HG02852 (cell line): ENCODE measurements at regions not wholly inside any gene's neighbourhood (a gene's known extent, or its start where the extent isn't known, plus 50 kb on each side); places are given as distances from the start of the nearest gene placed in this dataset.
A peak's percentile ranks its signal among the peaks of the same experiment; 100 is the strongest.

Source experiments
- ATAC-seq: cut with Tn5 transposase; IDR thresholded peaks from one replicate; pipeline ENCODE4 v1.9.1; 2021; ENCODE audit warnings: mild to moderate bottlenecking, moderate library complexity; ENCODE audit not compliant: unreplicated experiment

GRCh38 chr6:145028144-145028818, 707.0 kb downstream of the EPM2A start:
- ATAC-seq: peak; percentile 90

DNA sequence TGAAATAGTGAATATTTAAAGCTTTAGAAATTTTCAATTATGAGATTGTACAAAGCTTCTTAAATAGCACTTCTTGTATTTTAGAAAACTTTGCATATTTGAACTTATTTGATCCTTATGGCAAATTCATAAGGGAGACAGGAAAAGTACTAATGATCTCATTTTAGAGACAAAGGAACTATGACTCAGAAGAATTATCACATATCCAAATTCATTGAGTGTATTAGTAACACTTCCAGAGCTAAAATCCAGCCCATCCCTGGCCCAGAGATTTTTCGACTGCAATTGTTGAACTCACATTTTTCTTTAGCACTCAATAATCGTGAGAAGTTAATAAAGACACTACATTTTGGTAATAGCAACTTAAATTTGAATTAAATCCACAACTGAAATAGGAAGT, 704.3 kb downstream of the EPM2A start:
- ATAC-seq: no peak

- ATAC-seq: peak; percentile 40
Observed at GRCh38 chr6:145031962-145032361, 703.4 kb downstream of the EPM2A start.

GRCh38 chr6:145032562-145033145, 702.7 kb downstream of the EPM2A start:
- no peak for ATAC-seq

DNA sequence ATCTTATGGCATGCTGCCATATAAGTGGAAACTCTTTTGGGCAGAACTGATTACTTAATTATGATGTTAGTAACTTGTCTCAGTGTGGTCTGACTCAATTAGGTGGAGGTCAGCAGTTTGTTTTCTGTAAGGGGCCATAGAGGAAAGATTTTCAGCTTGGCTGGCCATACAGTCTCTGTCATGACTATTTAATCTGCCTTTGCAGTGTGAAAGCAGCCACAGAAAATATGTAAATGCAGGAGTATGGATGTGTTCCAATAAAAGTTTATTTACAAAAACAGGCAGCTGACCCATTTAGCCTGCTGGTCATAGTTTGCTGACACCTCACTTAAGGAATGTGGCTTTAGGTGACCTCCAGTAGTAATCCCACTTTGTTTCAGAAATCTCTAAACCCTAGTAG, 700.7 kb downstream of the EPM2A start:
- ATAC-seq: no peak

DNA sequence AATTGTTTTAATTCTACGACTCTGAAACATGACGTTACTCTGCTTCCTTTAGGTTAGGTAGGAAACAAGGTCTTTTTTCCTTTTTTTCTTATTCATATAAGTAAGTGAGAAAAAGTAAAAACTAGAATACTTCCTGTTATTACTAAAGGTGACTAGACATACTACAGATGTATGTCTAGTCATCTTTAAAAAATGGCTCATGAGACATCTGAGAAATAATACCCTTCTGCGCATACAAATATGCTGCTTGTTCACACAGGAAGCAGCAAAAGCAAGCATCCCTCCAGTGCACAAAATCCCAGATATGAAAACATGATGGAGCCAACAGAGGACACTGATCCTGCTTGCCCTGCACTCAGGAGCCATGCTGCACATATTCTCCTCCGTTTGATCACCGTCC, 699.1 kb downstream of the EPM2A start:
- ATAC-seq: no peak

GRCh38 chr6:145036848-145037567, 698.3 kb downstream of the EPM2A start:
- no peak for ATAC-seq

- no peak for ATAC-seq
Observed at GRCh38 chr6:145042559-145042958, 692.8 kb downstream of the EPM2A start.

DNA sequence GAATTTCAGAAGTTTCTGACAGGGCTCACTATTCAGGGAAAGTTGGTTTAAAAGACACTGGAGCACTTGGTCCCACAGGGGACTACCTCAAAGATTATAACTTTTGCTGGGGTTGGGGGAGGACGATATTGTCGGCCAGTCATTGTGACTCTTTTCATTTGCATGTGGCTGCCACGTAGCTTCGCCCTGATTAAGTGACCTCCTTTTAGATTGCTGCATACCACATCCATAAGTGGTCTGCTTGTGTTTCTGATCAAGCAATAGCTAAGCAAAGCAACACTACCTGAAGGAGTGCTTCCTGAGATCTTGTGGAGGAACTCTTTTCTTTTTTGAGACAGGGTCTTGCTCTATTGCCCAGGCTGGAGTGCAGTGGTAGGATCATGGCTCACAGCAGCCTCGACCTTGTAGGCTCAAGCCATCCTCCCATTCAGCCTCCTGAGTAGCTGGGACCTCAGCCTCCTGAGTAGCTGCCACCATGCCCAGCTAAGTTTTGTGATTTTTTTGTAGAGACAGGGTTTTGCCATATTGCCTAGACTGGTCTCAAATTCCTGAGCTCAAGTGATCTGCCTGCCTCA, 691.3 kb downstream of the EPM2A start:
- no peak for ATAC-seq

- no peak for ATAC-seq
Observed at GRCh38 chr6:145044641-145045246, 690.6 kb downstream of the EPM2A start.

- no peak for ATAC-seq
Observed at GRCh38 chr6:145045582-145045981, 689.7 kb downstream of the EPM2A start.

DNA sequence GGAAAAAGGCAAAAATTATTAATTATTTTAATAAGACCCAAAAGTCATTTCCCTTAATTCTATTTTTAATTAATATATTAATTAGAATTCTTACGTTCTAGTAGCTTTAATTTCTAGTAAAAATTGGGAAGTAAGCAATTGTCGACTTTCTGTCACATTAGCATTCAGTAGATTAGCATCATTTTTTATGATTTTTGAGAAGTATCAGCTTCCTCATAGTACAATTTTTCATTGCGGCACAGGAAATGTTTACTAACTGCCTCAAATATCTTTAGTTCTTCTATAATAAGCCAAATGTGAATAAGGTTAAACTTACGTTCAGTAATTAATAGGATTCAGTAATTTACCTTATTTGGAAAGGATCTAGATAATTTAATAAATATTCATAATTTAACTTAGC, 687.4 kb downstream of the EPM2A start:
- ATAC-seq: no peak

GRCh38 chr6:145051661-145052060, 683.7 kb downstream of the EPM2A start:
- no peak for ATAC-seq

DNA sequence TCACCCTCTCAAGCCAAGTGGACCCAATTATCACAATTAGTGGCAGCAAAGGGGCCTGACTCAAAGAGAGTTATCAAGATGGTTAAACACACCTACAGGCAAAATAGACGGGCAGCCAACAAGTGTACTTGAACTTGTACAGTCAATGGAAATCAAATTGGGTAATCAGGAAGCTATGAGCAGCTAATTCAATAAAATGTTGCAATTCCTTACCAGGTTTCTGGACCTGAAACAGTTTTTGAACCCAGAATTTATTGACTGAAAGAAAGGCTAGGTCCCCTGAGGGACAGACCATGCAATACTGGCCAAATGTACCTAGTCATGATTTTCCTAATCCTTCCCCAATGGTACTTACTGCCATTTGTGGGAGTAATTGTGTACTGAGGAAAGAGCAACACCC, 679.8 kb downstream of the EPM2A start:
- ATAC-seq: no peak

DNA sequence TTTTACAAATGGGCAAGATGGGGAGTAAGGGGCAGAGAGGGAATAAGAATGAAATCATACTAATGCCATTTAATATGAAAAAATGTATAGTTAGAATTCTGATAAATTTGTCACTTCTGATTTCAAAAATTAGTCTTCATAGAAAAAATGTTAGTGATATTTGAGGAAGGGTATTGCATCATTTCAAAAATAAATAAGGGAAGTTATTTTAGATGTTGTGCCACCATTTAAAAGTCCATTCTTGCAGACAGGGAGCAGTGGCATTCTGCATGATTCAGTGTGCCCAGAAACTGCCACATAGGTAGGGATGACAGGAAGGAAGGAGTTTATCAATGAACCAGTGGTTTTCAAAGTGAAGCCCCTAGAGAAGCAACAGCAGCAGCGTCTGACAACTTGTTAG, 674.6 kb downstream of the EPM2A start:
- no peak for ATAC-seq

DNA sequence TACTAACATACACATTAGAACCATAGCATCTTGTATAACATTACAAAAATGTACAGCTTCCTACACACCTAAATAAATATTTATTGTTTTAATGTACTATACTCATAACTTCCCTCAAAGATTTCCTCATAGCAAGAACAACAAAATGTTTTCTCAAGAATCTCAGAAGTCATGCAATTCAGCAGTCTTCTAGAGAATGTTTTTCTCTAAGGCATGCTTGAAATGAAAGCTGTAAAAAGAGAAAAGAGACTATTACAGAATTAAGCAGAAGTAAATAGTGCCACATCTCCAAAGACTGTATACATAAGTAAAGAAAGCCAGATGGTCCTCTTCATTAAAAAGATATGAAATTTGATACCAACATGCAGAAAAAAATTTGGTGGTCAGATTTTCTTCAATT, 672.2 kb downstream of the EPM2A start:
- no peak for ATAC-seq

GRCh38 chr6:145067430-145067829, 667.9 kb downstream of the EPM2A start:
- no peak for ATAC-seq

- ATAC-seq: no peak
Observed at GRCh38 chr6:145068577-145068976, 666.7 kb downstream of the EPM2A start.

DNA sequence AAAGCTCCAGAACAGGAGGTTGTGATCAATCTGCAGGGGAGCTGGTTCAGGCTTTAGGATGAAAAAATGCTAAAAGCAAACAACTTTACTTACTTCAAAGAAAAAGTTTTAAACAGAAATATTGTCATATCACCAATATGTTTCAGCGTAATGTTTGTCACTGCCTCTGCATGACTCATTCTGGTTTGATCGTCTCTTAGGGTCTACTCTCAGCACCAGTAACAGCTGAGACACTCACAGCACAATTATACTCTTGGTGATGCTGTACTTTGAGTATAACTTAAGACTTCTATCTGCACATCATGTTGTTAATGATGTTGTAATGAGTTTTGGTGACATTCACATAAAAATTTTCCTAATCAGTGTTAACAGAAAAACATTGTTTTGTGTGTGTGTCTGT, 665.4 kb downstream of the EPM2A start:
- no peak for ATAC-seq

GRCh38 chr6:145070791-145071190, 664.5 kb downstream of the EPM2A start:
- ATAC-seq: no peak

GRCh38 chr6:145071836-145072235, 663.5 kb downstream of the EPM2A start:
- ATAC-seq: no peak

DNA sequence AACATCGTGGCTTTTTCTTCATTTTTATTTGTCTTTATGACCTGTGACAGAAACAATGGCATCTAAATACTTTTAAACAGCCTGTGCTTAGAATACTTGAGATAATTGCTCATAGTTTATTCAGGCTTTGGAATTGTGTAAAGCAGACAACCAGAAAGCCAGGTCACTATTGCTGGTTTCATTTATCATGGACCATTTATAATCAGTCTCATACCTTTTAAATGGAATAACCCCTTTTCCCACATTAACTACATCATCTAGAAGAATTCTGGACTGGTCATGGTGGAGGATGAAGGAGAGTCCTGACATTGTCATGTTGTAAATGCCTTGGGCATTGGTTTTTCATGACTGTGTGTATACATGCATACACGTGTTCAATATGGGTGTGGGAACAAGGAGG, 661.5 kb downstream of the EPM2A start:
- no peak for ATAC-seq
